Kidney (tissue), 13 donors: ENCODE measurements at regions not wholly inside any gene's neighbourhood (a gene's known extent, or its start where the extent isn't known, plus 50 kb on each side); places are given as distances from the start of the nearest gene placed in this dataset.

Source experiments
- DNase-seq, 5 donors: peaks; one replicate each; pipeline ENCODE4 v3.0.0-alpha.2; 2013 to 2020
- FAIRE-seq: peaks from 2 replicates; lab custom pipeline; 2012; peaks lifted over from hg19 to GRCh38; lab: Jason Lieb, UNC
- H3K27ac ChIP-seq, 2 donors: one replicate each; pipeline ENCODE4 v1.7.0; 2013; ENCODE audit warnings: low read depth in 2 of 2, low read length in 2 of 2, inconsistent platforms in 1 of 2
- H3K27me3 ChIP-seq: one replicate; pipeline ENCODE4 v1.7.1; 2013; ENCODE audit warnings: low read length, inconsistent platforms; ENCODE audit not compliant: control insufficient read depth, insufficient read depth
- H3K36me3 ChIP-seq, 3 donors: one replicate each; pipeline versions ENCODE4 v1.7.0 to v1.7.1; 2013; ENCODE audit warnings: low read length in 3 of 3, control low read depth in 1 of 3, inconsistent platforms in 1 of 3; ENCODE audit not compliant: insufficient read depth in 3 of 3, control insufficient read depth in 2 of 3
- H3K4me1 ChIP-seq, 3 donors: one replicate each; pipeline versions ENCODE4 v1.7.0 to v1.7.1; 2013; ENCODE audit warnings: low read length in 3 of 3, inconsistent platforms in 1 of 3, low read depth in 1 of 3; ENCODE audit not compliant: control insufficient read depth in 2 of 3, insufficient read depth in 2 of 3
- H3K4me3 ChIP-seq, 3 donors: one replicate each; pipeline versions ENCODE4 v1.7.0 to v1.8.1; 2013; ENCODE audit warnings: low read length in 3 of 3, control low read depth in 1 of 3, inconsistent platforms in 1 of 3
- H3K9ac ChIP-seq, 3 donors: one replicate each; pipeline versions ENCODE4 v1.7.0 to v1.7.1; 2013; ENCODE audit warnings: low read length in 3 of 3, control low read depth in 1 of 3, inconsistent platforms in 1 of 3
- H3K9me3 ChIP-seq, 3 donors: one replicate each; pipeline versions ENCODE4 v1.7.0 to v1.7.1; 2013; ENCODE audit warnings: low read length in 3 of 3, control low read depth in 1 of 3, inconsistent platforms in 1 of 3; ENCODE audit not compliant: control insufficient read depth in 2 of 3, insufficient read depth in 1 of 3
- CTCF ChIP-seq: IDR thresholded peaks from 3 replicates; pipeline ENCODE4 v1.5.1; 2012; ENCODE audit warnings: mild to moderate bottlenecking, moderate library complexity, borderline replicate concordance; ENCODE audit not compliant: insufficient read depth; ENCODE audit errors: extremely low read depth
- intact Hi-C: fragments of 100-400 bp; cut with DNase I; formaldehyde crosslinking; loops from one replicate; pipeline ENCODE4 v1.11.1; 2022
- donor health status: control.
- donor health status: control.
- donor health status: control.
- donor health status: control.
- donor health status: control.
- donor health status: DM: yes; HTN: yes; CAD: no.
- donor health status: Normal renal cell carcinoma (clear cell type).

DNA sequence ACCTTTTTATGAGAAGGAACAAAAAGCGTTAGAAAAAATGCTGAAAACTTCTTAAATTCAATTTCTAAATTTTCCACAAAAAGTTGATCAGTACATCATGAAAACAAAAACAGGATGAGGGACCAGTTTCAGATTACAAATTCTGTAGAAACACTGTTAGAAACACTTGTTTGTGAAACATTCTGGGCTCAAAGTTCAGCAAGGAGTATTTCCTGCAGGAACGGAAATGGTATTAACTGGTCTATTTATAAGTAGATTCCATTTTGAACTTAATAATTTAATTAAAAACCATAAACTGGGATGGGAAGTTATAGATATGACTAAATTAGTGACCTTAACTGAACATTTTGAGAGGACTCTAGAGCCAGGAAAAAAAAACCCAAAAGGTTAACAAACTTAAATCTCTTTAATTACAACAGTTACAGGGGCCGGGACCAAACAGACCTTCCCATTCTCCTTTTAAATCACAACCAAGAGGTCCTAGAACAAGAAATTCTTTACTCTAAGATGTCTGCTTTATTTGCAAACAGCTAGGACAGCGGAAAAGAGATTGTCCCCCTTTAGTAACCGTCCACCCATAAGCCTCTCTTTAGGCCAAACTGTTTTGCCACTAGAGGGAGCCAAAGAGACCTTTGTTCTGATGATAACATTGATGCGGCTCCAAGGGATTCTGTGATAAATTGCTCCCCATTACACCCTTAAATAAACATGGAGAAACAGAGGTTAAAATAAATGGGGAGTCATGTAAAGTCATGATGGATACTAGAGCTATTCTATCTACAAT, 69.0 kb upstream of the RERGL start:
- Histone ChIP-seq H3K36me3 (no peaks in the 10 kb centered on the region), H3K4me3 (no peak overlapping the region), H3K27me3 (no peaks in the 10 kb centered on the region), H3K27ac (no peak overlapping the region), H3K9ac (no peak overlapping the region), H3K4me1 (no peaks in the 10 kb centered on the region), H3K9me3 (peaks cover 0 to 9% (median 0%) of the 10 kb centered on the region in 3 donors)
- no peak for FAIRE-seq
- intact Hi-C loops: no loop called here
- TF ChIP-seq CTCF: peak; percentile 54
- peak in 2 of 5 donors; percentile 30 to 31 for DNase-seq

DNA sequence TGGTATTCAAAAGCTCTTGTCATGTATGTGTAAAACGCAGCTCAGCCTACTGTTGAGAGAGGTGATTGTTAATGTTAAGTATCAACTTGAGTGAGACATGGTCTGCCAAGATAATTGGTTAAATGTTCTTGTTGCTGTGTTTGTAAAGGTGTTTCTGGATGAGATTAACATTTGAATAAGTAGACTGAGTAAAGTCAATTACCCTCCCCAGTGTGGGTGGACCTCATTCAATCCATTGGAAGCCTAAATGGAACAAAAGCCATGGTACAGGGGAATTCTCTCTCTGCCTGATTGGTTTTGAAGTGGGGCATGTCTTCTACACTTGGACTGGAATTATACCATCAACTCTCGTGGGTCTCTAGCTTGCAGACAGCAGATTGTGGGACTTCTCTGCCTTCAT, 63.8 kb upstream of the RERGL start:
- intact Hi-C loops: no loop called here
- H3K36me3 ChIP-seq: no peaks in the 10 kb centered on the region
- H3K27ac ChIP-seq: no peak overlapping the region
- no peak overlapping the region for H3K9ac ChIP-seq
- H3K27me3 ChIP-seq: no peaks in the 10 kb centered on the region
- TF ChIP-seq CTCF: no peak
- DNase-seq (no peak), FAIRE-seq (no peak)
- H3K4me1 ChIP-seq: no peaks in the 10 kb centered on the region
- H3K4me3 ChIP-seq: no peak overlapping the region
- H3K9me3 ChIP-seq: peaks cover 0 to 9% (median 0%) of the 10 kb centered on the region in 3 donors

GRCh38 chr12:18151036-18151435, 61.0 kb upstream of the RERGL start:
- DNase-seq: no peak
- TF ChIP-seq CTCF: no peak
- H3K4me3 ChIP-seq: no peak overlapping the region
- H3K27ac ChIP-seq: no peak overlapping the region
- intact Hi-C loops: no loop called here
- H3K9ac ChIP-seq: no peak overlapping the region
- H3K9me3 ChIP-seq: no peaks in the 10 kb centered on the region
- no peaks in the 10 kb centered on the region for H3K36me3 ChIP-seq
- H3K27me3 ChIP-seq: no peaks in the 10 kb centered on the region
- no peak for FAIRE-seq
- H3K4me1 ChIP-seq: no peaks in the 10 kb centered on the region
